LNCAP (cell line): ENCODE measurements at regions not wholly inside any gene's neighbourhood (a gene's known extent, or its start where the extent isn't known, plus 50 kb on each side); places are given as distances from the start of the nearest gene placed in this dataset.

Source experiments
- CTCF ChIP-seq: fragments of 450-650 bp; IDR thresholded peaks from 2 replicates; pipeline ENCODE4 v1.5.1; 2017; ENCODE audit warnings: mild to moderate bottlenecking

- no peak for TF ChIP-seq CTCF
These were observed 139.8 kb upstream of the KIF26B start for GRCh38 chr1:245015031-245015430.

GRCh38 chr1:245014247-245015029, 140.3 kb upstream of the KIF26B start:
- no peak for TF ChIP-seq CTCF

DNA sequence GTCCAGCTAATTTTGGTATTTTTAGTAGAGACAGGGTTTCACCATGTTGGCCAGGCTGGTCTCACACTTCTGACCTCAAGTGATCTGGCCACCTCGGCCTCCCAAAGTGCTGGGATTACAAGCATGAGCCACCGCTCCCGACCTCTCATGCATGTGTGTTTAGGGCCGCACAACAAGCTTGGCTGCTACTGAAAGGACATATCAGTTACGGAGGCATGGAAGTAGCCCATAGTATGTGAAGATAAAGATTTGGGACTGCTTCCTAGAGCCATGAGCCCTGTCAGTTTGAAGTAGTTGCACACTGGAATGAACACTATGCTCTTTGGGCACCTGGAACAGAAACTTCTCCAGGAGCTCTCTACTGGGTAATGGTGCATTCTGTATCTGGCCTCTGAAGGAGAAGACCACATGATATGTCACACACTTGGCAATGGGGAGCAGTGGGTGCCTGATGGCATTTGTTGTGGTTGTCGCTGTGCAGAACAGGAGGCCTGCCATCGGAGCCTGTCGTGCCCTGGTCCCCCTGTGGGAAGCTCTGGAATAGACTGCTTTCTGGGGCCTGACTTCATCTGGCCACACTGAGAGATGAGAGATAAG, 144.7 kb upstream of the KIF26B start:
- no peak for TF ChIP-seq CTCF

- no peak for TF ChIP-seq CTCF
These were observed 144.4 kb upstream of the HNRNPU start for GRCh38 chr1:245008761-245009160.

DNA sequence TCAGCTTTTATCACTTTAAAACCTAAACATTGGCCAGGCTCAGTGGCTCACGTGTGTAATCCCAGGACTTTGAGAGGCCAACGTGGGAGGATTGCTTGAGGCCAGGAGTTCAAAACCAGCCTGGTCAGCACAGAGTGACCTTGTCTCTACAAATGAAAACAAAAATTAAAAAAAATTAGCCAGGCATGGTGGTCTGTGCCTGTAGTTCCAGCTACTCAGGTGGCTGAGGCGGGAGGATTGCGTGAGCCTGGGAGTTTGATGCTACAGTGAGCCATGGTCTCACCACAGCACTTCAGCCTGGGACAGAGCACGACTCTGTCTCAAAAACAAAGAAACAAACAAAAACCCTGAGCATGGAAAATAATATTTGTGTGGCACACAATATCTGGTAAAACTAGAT, 143.5 kb upstream of the HNRNPU start:
- TF ChIP-seq CTCF = no peak

GRCh38 chr1:245003246-245003645, 138.9 kb upstream of the HNRNPU start:
- no peak for TF ChIP-seq CTCF

DNA sequence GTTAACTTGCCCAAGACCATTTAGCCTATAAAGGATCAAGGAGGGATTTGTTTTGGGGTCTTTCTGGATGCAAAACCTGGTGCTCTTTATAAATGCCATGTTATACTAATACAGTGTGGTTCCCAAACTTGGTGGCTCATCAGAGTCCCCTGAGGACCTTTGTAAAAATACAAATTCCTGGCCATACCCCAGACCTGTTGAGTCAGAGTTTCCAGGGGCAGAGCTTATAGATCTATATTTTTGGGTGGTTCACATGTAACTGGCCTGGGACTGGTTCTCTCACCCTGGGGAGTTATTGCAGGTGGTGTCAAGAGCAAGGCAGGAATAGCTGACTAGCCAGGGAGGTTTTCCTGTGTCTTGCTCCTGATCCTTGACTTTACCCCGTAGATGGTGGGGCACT, 136.9 kb upstream of the HNRNPU start:
- TF ChIP-seq CTCF = no peak

DNA sequence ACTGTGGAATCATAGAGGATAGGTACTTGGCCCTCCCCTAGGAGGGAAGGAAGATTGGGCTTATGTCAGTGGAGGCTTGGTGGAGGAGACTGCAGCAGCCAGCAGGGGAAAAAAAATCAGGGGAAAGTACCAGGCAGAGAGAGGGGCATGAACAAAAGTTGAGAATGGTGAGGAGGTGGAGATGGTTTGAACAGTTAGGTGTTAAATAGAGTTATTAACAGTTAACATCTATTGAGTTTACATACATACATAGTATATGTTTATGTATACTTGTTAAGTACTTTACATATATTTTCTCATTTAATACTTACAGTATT, 136.5 kb upstream of the HNRNPU start:
- TF ChIP-seq CTCF = no peak
